C4-2B (cell line): ENCODE measurements at regions not wholly inside any gene's neighbourhood (a gene's known extent, or its start where the extent isn't known, plus 50 kb on each side); places are given as distances from the start of the nearest gene placed in this dataset.

ENCODE experiments used
- CTCF ChIP-seq: fragments of 450-650 bp; conservative IDR thresholded peaks from 2 replicates; pipeline ENCODE4 v1.5.1; 2017; ENCODE audit warnings: mild to moderate bottlenecking
- ZFX ChIP-seq: fragments of 450-650 bp; IDR thresholded peaks from 2 replicates; pipeline ENCODE4 v1.6.1; 2017

- no peak for TF ChIP-seq CTCF
- TF ChIP-seq ZFX = no peak
Measured at GRCh38 chr13:103573446-103573845, 507.2 kb upstream of the SLC10A2 start.
